HCT116 (cell line): ENCODE measurements at regions not wholly inside any gene's neighbourhood (a gene's known extent, or its start where the extent isn't known, plus 50 kb on each side); places are given as distances from the start of the nearest gene placed in this dataset.

Experiments used
- ATAC-seq: fragments of 200-7000 bp; cut with Tn5 transposase; 2 replicates; pipeline ENCODE4 v1.9.1; 2020; ENCODE audit warnings: mild to moderate bottlenecking, moderate library complexity
- BruUV-seq: library from RNA; stranded (reverse); fragments of 400-500 nt; replicated peaks from 2 replicates; lab custom pipeline; 2021; lab: Mats Ljungman, UMichigan
- CTCF ChIA-PET: fragments of 300-600 bp; sonication (Branson Sonifier 250); formaldehyde crosslinking; loops from one replicate; lab custom pipeline; 2021; ENCODE audit warnings: antibody characterized with exemption; lab: Charles Lee
- POLR2A ChIA-PET: fragments of 300-600, 350-600 bp; sonication (Branson Sonifier 250); formaldehyde crosslinking; loops from one replicate; lab custom pipeline; 2021; ENCODE audit warnings: antibody characterized with exemption; lab: Charles Lee
- RAD21 ChIA-PET, 2 experiments: fragments of 300-600 bp; sonication (Branson Sonifier 250); formaldehyde crosslinking; loops; one replicate each; lab custom pipeline; 2023; ENCODE audit warnings: low total read pairs in 2 of 2; ENCODE audit not compliant: uncharacterized antibody in 2 of 2, unreplicated experiment in 2 of 2, low non-redundant PET in 1 of 2; lab: Charles Lee
- DNase-seq: peaks from one replicate; pipeline ENCODE4 v3.0.0-alpha.2; 2010; ENCODE audit warnings: low read depth, low spot score
- H2AFZ ChIP-seq: fragments of 200-600 bp; shearing (Covaris generic), sonication (generic); 2 replicates; pipeline ENCODE4 v1.6.1; 2017; ENCODE audit warnings: low read depth, mixed run types, mixed read lengths, antibody characterized with exemption, low read length; ENCODE audit not compliant: poor library complexity, severe bottlenecking
- H3K27ac ChIP-seq: 2 replicates; pipeline ENCODE4 v1.5.1; 2012; ENCODE audit warnings: low read depth, low read length
- H3K27me3 ChIP-seq: fragments of 200-600 bp; sonication (generic); 2 replicates; pipeline ENCODE4 v1.6.1; 2016; ENCODE audit warnings: mixed run types, low read length, mixed read lengths; ENCODE audit not compliant: insufficient read depth
- H3K36me3 ChIP-seq, 2 experiments: fragments of 200-500 bp in 1 of 2; fragments of 200-600 bp in 1 of 2; sonication (Bioruptor generic) in 1 of 2; sonication (generic) in 1 of 2; 2 replicates each; pipeline versions ENCODE4 v1.5.1 to v1.6.1; 2014 to 2016; ENCODE audit warnings: low read length in 2 of 2, inconsistent platforms in 1 of 2, mixed read lengths in 1 of 2, mixed run types in 1 of 2; ENCODE audit not compliant: insufficient read depth in 2 of 2, control insufficient read depth in 1 of 2
- H3K4me1 ChIP-seq, 2 experiments: fragments of 200-600 bp in 1 of 2; sonication (generic) in 1 of 2; 2 replicates each; pipeline versions ENCODE4 v1.5.1 to v1.6.1; 2012 to 2017; ENCODE audit warnings: low read length in 2 of 2, inconsistent platforms in 1 of 2, mild to moderate bottlenecking in 1 of 2, mixed read lengths in 1 of 2, mixed run types in 1 of 2, moderate library complexity in 1 of 2; ENCODE audit not compliant: insufficient read depth in 2 of 2, control insufficient read depth in 1 of 2
- H3K4me2 ChIP-seq: fragments of 200-600 bp; sonication (generic); 2 replicates; pipeline ENCODE4 v1.6.1; 2017; ENCODE audit warnings: mixed run types, low read length, mixed read lengths
- H3K4me3 ChIP-seq, 2 experiments: fragments of 200-600 bp in 1 of 2; sonication (generic) in 1 of 2; replicated peaks in 1 of 2; 2 replicates each; pipeline ENCODE4 v1.5.1; 2011 to 2016; ENCODE audit warnings: low read length in 2 of 2, control low read depth in 1 of 2, low read depth in 1 of 2, mild to moderate bottlenecking in 1 of 2, mixed read lengths in 1 of 2, mixed run types in 1 of 2
- H3K79me2 ChIP-seq: fragments of 200-600 bp; sonication (generic); 2 replicates; pipeline ENCODE4 v1.6.1; 2017; ENCODE audit warnings: mild to moderate bottlenecking, mixed run types, low read length, moderate library complexity, mixed read lengths; ENCODE audit not compliant: insufficient read depth
- H3K9ac ChIP-seq: fragments of 200-600 bp; sonication (generic); 2 replicates; pipeline ENCODE4 v1.6.1; 2016; ENCODE audit warnings: low read length, mixed read lengths
- H3K9me2 ChIP-seq: fragments of 200-600 bp; sonication (generic), shearing (Covaris generic); 2 replicates; pipeline ENCODE4 v1.6.1; 2017; ENCODE audit warnings: mixed run types, mild to moderate bottlenecking, moderate library complexity; ENCODE audit not compliant: insufficient read depth
- H3K9me3 ChIP-seq, 2 experiments: fragments of 200-500 bp in 1 of 2; fragments of 200-600 bp in 1 of 2; sonication (Bioruptor generic) in 1 of 2; sonication (generic) in 1 of 2; 2 replicates each; pipeline ENCODE4 v1.6.1; 2014 to 2017; ENCODE audit warnings: low read length in 2 of 2, mixed read lengths in 2 of 2, inconsistent platforms in 1 of 2, low read depth in 1 of 2, mild to moderate bottlenecking in 1 of 2, mixed run types in 1 of 2, moderate library complexity in 1 of 2; ENCODE audit not compliant: control insufficient read depth in 1 of 2, insufficient read depth in 1 of 2
- H4K20me1 ChIP-seq: fragments of 200-600 bp; sonication (generic), shearing (Covaris generic); 2 replicates; pipeline ENCODE4 v1.6.1; 2017; ENCODE audit warnings: mixed run types, mild to moderate bottlenecking, moderate library complexity; ENCODE audit not compliant: insufficient read depth
- CBX3 ChIP-seq: IDR thresholded peaks from 2 replicates; pipeline ENCODE4 v1.6.1; 2012; ENCODE audit warnings: low read depth
- CEBPB ChIP-seq: IDR thresholded peaks from 2 replicates; pipeline ENCODE4 v1.6.1; 2012; ENCODE audit warnings: low read depth
- CTCF ChIP-seq, 3 experiments: fragments of 200-600 bp in 1 of 3; sonication (generic) in 1 of 3; IDR thresholded peaks in 2 of 3; conservative IDR thresholded peaks in 1 of 3; 2 replicates each; pipeline ENCODE4 v1.5.1; 2012 to 2017; ENCODE audit warnings: low read depth in 2 of 3, low read length in 2 of 3, antibody characterized with exemption in 1 of 3, borderline replicate concordance in 1 of 3, control low read depth in 1 of 3, mild to moderate bottlenecking in 1 of 3, mixed read lengths in 1 of 3, mixed run types in 1 of 3, moderate library complexity in 1 of 3; ENCODE audit not compliant: insufficient read depth in 1 of 3
- EGR1 ChIP-seq: IDR thresholded peaks from 2 replicates; pipeline ENCODE4 v1.6.1; 2012; ENCODE audit warnings: low read depth
- ELF1 ChIP-seq: IDR thresholded peaks from 2 replicates; pipeline ENCODE4 v1.6.1; 2012; ENCODE audit warnings: low read depth, borderline replicate concordance
- EZH2 ChIP-seq: fragments of 200-600 bp; sonication (generic); IDR thresholded peaks from 2 replicates; pipeline ENCODE4 v1.6.1; 2017; ENCODE audit warnings: antibody characterized with exemption, mixed run types
- EZH2phosphoT487 ChIP-seq: fragments of 200-600 bp; IDR thresholded peaks from 2 replicates; pipeline ENCODE4 v1.6.1; 2018; ENCODE audit warnings: antibody characterized with exemption, borderline replicate concordance
- MAX ChIP-seq: IDR thresholded peaks from 2 replicates; pipeline ENCODE4 v1.6.1; 2012
- POLR2A ChIP-seq: IDR thresholded peaks from 2 replicates; pipeline ENCODE4 v1.7.0; 2011; ENCODE audit warnings: borderline replicate concordance; ENCODE audit not compliant: insufficient read depth, insufficient read length; ENCODE audit errors: extremely low read depth
- POLR2AphosphoS5 ChIP-seq: IDR thresholded peaks from 2 replicates; pipeline ENCODE4 v1.6.1; 2011; ENCODE audit warnings: mild to moderate bottlenecking, low read depth, low read length, moderate library complexity
- RAD21 ChIP-seq: IDR thresholded peaks from 2 replicates; pipeline ENCODE4 v1.6.1; 2012; ENCODE audit warnings: low read depth, mild to moderate bottlenecking
- REST ChIP-seq: IDR thresholded peaks from 2 replicates; pipeline ENCODE4 v1.6.1; 2012; ENCODE audit warnings: low read depth
- SIN3A ChIP-seq: IDR thresholded peaks from 2 replicates; pipeline ENCODE4 v1.6.1; 2012; ENCODE audit warnings: low read depth
- ZBTB33 ChIP-seq: IDR thresholded peaks from 2 replicates; pipeline ENCODE4 v1.6.1; 2011; ENCODE audit warnings: mild to moderate bottlenecking, low read length, moderate library complexity; ENCODE audit not compliant: insufficient replicate concordance; ENCODE audit errors: extremely low read depth
- ZFX ChIP-seq: fragments of 450-650 bp; IDR thresholded peaks from 2 replicates; pipeline ENCODE4 v1.6.1; 2017
- ZNF274 ChIP-seq: fragments of 200-500 bp; sonication (Bioruptor generic); IDR thresholded peaks from 2 replicates; pipeline ENCODE4 v1.6.1; 2014; ENCODE audit warnings: mild to moderate bottlenecking, low read depth, low read length, inconsistent platforms
- intact Hi-C: fragments of 100-400 bp; cut with micrococcal nuclease; formaldehyde crosslinking; loops from 2 replicates; pipeline ENCODE4 v1.10.0; 2022

GRCh38 chr13:99829161-99829560, 142.4 kb downstream of the ZIC5 start:
- H3K9ac ChIP-seq, result no peak overlapping the region
- H3K4me3 ChIP-seq, result no peak overlapping the region
- no peak overlapping the region for H3K4me2 ChIP-seq
- ChIA-PET POLR2A (no interaction called here), CTCF (no interaction called here), RAD21 (no interaction called here)
- H3K79me2 ChIP-seq, result no peaks in the 10 kb centered on the region
- H3K9me2 ChIP-seq, result no peaks in the 10 kb centered on the region
- H2AFZ ChIP-seq, result no peak overlapping the region
- no peaks in the 10 kb centered on the region for H4K20me1 ChIP-seq
- H3K27me3 ChIP-seq, result no peaks in the 10 kb centered on the region
- H3K27ac ChIP-seq, result no peak overlapping the region
- no peaks in the 10 kb centered on the region for H3K9me3 ChIP-seq
- H3K36me3 ChIP-seq, result no peaks in the 10 kb centered on the region
- ATAC-seq, result no peak
- BruUV-seq, result no TSS peak
- peaks cover 0 to 5% of the 10 kb centered on the region in 2 experiments; a peak in 1 of 4 replicates for H3K4me1 ChIP-seq
- no peak for DNase-seq
- intact Hi-C loops, result no loop called here
- no peak for TF ChIP-seq CBX3
- TF ChIP-seq CEBPB, result no peak
- no peak for TF ChIP-seq POLR2A
- no peak for TF ChIP-seq MAX
- no peak for TF ChIP-seq CTCF (IDR thresholded peaks at IDR 0.05 in 2 of 3, conservative IDR thresholded peaks at IDR 0.05 in 1 of 3; ENCODE audit: borderline replicate concordance in 1 of 3, insufficient read depth in 1 of 3, low read depth in 2 of 3, low read length in 2 of 3)
- TF ChIP-seq ZBTB33, result no peak
- TF ChIP-seq POLR2AphosphoS5, result no peak
- TF ChIP-seq EZH2, result no peak
- TF ChIP-seq ZNF274, result no peak
- no peak for TF ChIP-seq EZH2phosphoT487
- TF ChIP-seq REST, result no peak
- no peak for TF ChIP-seq RAD21
- no peak for TF ChIP-seq ELF1
- TF ChIP-seq ZFX, result no peak
- TF ChIP-seq EGR1, result no peak
- no peak for TF ChIP-seq SIN3A
